ENCODE measurements at regions not wholly inside any gene's neighbourhood (a gene's known extent, or its start where the extent isn't known, plus 50 kb on each side); places are given as distances from the start of the nearest gene placed in this dataset.

- Histone ChIP-seq H3K4me1 (ENCODE audit: control insufficient read depth, insufficient read depth, low read length) (no peaks in the 10 kb centered on the region), H3K36me3 (ENCODE audit: control insufficient read depth, insufficient read depth, low read length) (no peaks in the 10 kb centered on the region), H3K27ac (ENCODE audit: low read length) (no peak overlapping the region), H3K9me3 (ENCODE audit: control insufficient read depth, insufficient read depth, low read depth, low read length) (no peaks in the 10 kb centered on the region), H3K27me3 (ENCODE audit: control insufficient read depth, insufficient read depth, low read length) (no peaks in the 10 kb centered on the region), H3K4me3 (ENCODE audit: low read depth in 2 of 2, low read length in 2 of 2) (peak overlapping the region in 1 of 2 experiments; percentile 11; a peak in 2 of 4 replicates)
- POLR2A ChIA-PET, result no interaction called here
- no peak for DNase-seq (ENCODE audit: low read depth, low spot score)
- in situ Hi-C loops (cut with HindIII; ENCODE audit: low pct_unique_long_range_greater_than_20kb, low sequenced_read_pairs) (no loop called here), intact Hi-C loops (cut with micrococcal nuclease; ENCODE audit: unreplicated experiment) (no loop called here)
- no peak for ATAC-seq
- TF ChIP-seq POLR2AphosphoS5 (IDR thresholded peaks at IDR 0.05; ENCODE audit: low read depth, low read length), result no peak
- TF ChIP-seq TCF7L2 (IDR thresholded peaks at IDR 0.05; ENCODE audit: low read depth, low read length), result no peak
- no peak for TF ChIP-seq SIN3A (IDR thresholded peaks at IDR 0.05; ENCODE audit: borderline replicate concordance, insufficient read depth, low read depth, low read length)
- no peak for TF ChIP-seq CTCF (IDR thresholded peaks at IDR 0.05)
- TF ChIP-seq REST (IDR thresholded peaks at IDR 0.05; ENCODE audit: insufficient read depth in 1 of 2, low read depth in 2 of 2, low read length in 1 of 2), result no peak
- CTCF ChIA-PET, result no interaction called here
- no TSS peak for BruUV-seq (replicated peaks)
These were observed 53.9 kb downstream of the OR10H4 start for GRCh38 chr19:16002406-16003384.

GRCh38 chr19:16003391-16003790 lies 54.6 kb downstream of the OR10H4 start:
- DNase-seq (ENCODE audit: low read depth, low spot score) (no peak), ATAC-seq (no peak)
- Histone ChIP-seq H3K27ac (ENCODE audit: low read length) (no peak overlapping the region), H3K36me3 (ENCODE audit: control insufficient read depth, insufficient read depth, low read length) (no peaks in the 10 kb centered on the region), H3K9me3 (ENCODE audit: control insufficient read depth, insufficient read depth, low read depth, low read length) (no peaks in the 10 kb centered on the region), H3K4me1 (ENCODE audit: control insufficient read depth, insufficient read depth, low read length) (no peaks in the 10 kb centered on the region), H3K27me3 (ENCODE audit: control insufficient read depth, insufficient read depth, low read length) (no peaks in the 10 kb centered on the region), H3K4me3 (ENCODE audit: low read depth in 2 of 2, low read length in 2 of 2) (no peak overlapping the region)
- POLR2A ChIA-PET, result no interaction called here
- intact Hi-C loops (cut with micrococcal nuclease; ENCODE audit: unreplicated experiment), result no loop called here
- BruUV-seq (replicated peaks), result no TSS peak
- in situ Hi-C loops (cut with HindIII; ENCODE audit: low pct_unique_long_range_greater_than_20kb, low sequenced_read_pairs), result no loop called here
- CTCF ChIA-PET, result no interaction called here
- TF ChIP-seq POLR2AphosphoS5 (IDR thresholded peaks at IDR 0.05; ENCODE audit: low read depth, low read length), result no peak

GRCh38 chr19:16005925-16006324 lies 57.1 kb downstream of the OR10H4 start:
- H3K4me1 ChIP-seq (ENCODE audit: control insufficient read depth, insufficient read depth, low read length), result no peaks in the 10 kb centered on the region
- intact Hi-C loops (cut with micrococcal nuclease; ENCODE audit: unreplicated experiment), result no loop called here
- no peak for TF ChIP-seq SIN3A (IDR thresholded peaks at IDR 0.05; ENCODE audit: borderline replicate concordance, insufficient read depth, low read depth, low read length)
- no peak for TF ChIP-seq TCF7L2 (IDR thresholded peaks at IDR 0.05; ENCODE audit: low read depth, low read length)
- TF ChIP-seq POLR2AphosphoS5 (IDR thresholded peaks at IDR 0.05; ENCODE audit: low read depth, low read length), result no peak
- TF ChIP-seq CTCF (IDR thresholded peaks at IDR 0.05), result no peak
- TF ChIP-seq REST (IDR thresholded peaks at IDR 0.05; ENCODE audit: insufficient read depth in 1 of 2, low read depth in 2 of 2, low read length in 1 of 2), result no peak
- POLR2A ChIA-PET, result no interaction called here
- H3K27ac ChIP-seq (ENCODE audit: low read length), result no peak overlapping the region
- CTCF ChIA-PET, result no interaction called here
- ATAC-seq (no peak), DNase-seq (ENCODE audit: low read depth, low spot score) (no peak)
- H3K27me3 ChIP-seq (ENCODE audit: control insufficient read depth, insufficient read depth, low read length), result no peaks in the 10 kb centered on the region
- in situ Hi-C loops (cut with HindIII; ENCODE audit: low pct_unique_long_range_greater_than_20kb, low sequenced_read_pairs), result no loop called here
- H3K9me3 ChIP-seq (ENCODE audit: control insufficient read depth, insufficient read depth, low read depth, low read length), result no peaks in the 10 kb centered on the region
- no peaks in the 10 kb centered on the region for H3K36me3 ChIP-seq (ENCODE audit: control insufficient read depth, insufficient read depth, low read length)
- no TSS peak for BruUV-seq (replicated peaks)
- no peak overlapping the region for H3K4me3 ChIP-seq (ENCODE audit: low read depth in 2 of 2, low read length in 2 of 2)
